Stimulated activated CD4-positive, alpha-beta T cell treated with anti-CD3 and anti-CD28 coated beads, TNF-alpha, amount 100 ng/mL, for 24 hours (primary cell): ENCODE measurements at regions not wholly inside any gene's neighbourhood (a gene's known extent, or its start where the extent isn't known, plus 50 kb on each side); places are given as distances from the start of the nearest gene placed in this dataset.
"Not testable (repeated sequence)": the region's sequence is repeated elsewhere in the genome, so short reads cannot be mapped to it uniquely, and the experiment has no call there.

ENCODE experiments used
- DNase-seq, 3 experiments: peaks; one replicate each; pipeline ENCODE4 v3.0.0-alpha.2; 2020; ENCODE audit warnings: low read depth in 3 of 3

DNA sequence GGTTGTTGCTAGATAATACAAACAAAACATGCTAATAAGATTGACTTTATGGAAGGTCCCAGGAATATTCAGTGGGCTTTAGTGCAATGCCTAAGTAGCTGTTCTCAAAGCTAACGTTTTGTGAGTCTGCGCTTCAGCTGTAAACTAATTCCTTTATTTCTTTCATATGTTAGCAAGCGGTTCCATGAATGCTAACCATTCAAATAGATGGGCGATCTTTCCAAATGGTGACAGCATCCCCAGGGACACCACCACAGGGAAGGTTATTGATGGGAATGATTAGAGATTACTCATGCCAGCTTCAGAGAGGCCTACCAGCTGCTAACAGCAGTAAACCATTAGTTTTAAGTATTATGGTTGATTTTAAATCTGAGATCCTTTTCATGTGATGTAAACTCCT lies 405.7 kb upstream of the MCTP2 start:
- DNase-seq, result no peak

DNA sequence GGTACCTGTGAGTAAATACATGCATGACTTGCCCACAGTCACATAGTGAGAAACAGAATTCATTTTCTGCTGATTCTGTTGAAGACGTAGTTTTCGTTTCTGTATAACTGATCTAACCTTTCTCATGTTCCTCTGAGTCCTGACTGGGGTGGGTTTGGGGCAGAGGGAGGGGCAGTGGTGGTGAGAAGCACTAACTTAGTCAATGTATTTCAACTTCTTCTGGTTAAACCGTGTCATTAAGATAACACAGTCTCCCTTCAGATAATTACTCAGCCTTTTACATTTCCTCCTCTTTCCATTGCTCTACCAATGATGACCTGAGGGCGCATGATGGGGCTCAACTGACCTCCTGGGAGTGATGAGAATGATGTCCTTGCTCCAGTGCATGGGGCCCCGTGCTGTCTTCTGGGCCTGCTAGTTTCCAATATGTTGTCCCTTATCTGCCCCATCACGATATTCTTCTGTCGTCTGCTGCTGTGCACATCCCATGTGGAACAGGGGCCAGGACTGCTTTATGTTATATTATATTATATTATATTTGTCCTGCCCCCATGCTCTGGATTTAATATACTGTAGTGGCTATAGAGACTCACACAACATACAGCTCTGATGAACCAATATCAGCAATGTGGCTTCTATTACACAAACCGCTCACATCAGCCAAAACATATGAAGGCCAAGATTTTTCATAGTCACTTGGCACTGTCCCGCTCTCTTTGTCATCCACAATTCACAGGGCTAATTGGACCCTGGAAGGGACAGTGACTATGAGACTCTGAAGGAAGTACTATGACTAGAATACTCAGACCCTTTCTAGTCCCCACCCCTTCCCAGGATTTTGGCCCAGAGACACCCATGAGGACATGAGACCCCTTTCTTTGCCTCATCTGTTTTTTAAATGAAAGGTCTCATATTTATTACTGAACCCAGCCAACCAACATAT lies 407.1 kb upstream of the MCTP2 start:
- DNase-seq, result no peak

DNA sequence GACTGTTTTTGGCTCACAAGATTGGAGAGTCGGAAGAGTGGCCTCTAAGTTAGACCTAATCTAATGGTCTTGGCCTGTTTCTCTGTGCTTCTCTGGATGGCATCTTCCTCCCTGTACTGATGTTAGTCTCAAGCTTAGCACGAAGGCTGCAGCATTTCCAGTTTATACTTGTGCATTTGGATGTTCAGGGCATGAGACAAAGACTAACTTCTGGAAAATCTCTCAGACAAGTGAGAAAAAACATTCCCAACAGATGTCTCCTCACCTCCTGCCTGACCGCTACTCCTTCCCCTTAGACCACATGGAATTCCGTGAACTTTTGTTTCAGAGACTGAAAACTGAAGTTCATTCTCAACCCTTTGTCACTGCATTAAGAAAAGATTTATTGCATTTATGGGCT lies 410.8 kb upstream of the MCTP2 start:
- no peak for DNase-seq

- DNase-seq, result no peak
These were observed 411.5 kb upstream of the MCTP2 start for GRCh38 chr15:93819826-93820225.

- DNase-seq, result no peak
These were observed 414.5 kb upstream of the MCTP2 start for GRCh38 chr15:93816815-93817214.

- no peak for DNase-seq
These were observed 420.1 kb upstream of the MCTP2 start for GRCh38 chr15:93811305-93811704.

DNA sequence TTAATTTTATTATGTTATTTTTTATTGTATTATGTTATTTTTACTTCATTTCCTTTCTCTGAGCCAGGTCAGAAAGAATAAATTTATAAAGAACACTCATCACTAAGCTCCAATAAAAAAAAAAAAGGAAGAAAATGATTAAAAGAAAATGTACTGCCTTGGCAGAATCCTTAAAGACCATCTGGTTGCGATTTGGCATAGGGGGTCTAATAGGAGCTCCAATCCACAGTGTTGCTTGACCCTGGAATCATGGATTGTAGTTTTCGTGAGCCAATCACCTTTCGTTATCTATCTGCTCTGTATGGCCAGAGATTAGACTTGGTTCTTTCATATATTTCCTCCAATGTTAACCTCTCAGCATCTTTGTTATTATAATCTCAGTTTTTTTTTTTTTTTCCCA lies 421.8 kb upstream of the MCTP2 start:
- no peak for DNase-seq

DNA sequence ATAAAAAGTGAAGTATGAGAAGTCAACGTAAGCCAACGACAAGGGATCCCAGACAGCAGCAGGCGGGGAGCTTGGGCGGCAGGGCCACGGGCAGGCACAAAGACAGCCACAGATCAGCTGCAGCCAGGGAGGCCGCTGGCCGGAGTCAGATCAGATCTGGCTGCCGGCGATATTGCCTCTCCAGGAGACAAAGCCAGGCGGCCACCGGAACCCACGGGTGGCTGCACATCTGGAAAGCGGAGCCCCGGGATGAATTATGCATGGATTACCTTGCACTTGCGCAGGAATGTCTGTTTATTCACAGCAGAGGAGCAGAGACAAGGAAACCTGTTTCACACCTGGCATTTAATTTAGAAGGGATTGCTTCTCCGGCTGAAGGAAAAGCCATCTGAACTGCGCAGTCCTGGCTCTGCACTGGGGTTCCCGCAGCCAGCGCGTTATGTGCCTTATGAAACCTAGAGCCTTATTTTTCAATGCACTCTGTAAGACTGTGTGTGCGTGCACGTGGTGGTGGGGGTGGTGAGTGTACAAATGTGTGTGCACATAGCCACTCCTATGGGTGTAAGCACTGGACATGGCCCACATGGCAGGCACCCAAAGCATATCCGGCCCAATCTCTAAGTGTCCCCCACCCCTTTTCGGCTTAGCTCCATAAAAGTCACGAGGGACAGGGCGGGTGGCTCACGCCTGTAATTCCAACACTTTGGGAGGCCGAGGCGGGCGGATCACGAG lies 427.8 kb upstream of the MCTP2 start:
- DNase-seq, result no peak

DNA sequence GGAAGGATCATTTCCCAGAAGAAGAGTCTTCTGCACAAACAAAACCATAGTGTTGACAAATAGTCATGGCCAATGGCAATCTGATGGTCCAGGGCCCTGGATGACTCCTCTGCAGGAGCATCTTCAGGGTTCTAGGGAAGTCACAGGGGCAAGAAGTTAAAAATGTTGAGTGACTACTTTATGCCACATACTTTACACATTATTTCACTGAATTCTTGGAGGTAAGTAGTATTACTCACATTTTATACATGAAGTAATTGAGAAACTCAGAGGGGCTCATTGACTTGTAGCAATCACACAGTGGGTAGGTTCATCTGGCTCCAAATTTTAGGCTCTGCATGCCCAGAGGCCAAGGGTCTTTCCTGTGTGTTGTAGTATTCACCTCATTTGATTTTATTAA lies 430.2 kb upstream of the MCTP2 start:
- DNase-seq, result no peak

- DNase-seq, result no peak
These were observed 430.6 kb upstream of the MCTP2 start for GRCh38 chr15:93800805-93801204.

DNA sequence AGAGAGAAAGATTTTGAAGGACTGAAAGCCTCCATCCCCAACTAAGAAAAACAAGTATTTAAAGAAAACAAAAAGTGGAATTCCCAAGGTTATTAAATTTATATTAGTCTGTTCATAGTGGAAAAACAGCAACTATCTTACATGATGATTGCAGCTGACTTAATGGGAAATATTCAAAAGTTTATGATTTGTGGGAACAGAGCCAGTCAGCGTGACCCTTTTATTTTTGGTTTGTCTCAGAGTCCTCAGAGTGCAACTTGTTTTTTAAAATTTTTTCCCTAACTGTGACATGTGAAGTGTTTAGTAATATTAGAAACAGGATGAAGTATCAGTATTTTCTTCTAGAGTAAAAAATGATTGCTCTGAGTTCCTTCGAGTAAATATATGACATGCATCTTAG lies 441.9 kb upstream of the MCTP2 start:
- DNase-seq, result no peak

DNA sequence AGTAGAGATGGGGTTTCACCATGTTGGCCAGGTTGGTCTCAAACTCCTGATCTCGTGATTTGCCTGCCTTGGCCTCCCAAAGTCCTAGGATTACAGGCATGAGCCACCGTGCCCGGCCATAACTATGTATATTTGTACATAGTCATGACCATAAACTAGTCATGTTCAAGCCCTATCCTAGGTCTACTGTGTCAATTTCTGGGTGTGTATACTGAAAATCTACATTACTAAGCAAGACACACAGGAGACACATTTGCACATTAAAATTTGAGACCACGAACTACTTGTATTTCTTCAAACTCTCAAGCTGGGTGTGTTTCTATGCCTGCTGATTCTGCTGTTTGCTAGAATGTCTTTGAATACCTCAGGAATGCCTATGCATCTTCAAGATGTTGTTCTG lies 451.3 kb upstream of the MCTP2 start:
- DNase-seq, result no peak

- no peak for DNase-seq
These were observed 452.0 kb upstream of the MCTP2 start for GRCh38 chr15:93779341-93779740.

DNA sequence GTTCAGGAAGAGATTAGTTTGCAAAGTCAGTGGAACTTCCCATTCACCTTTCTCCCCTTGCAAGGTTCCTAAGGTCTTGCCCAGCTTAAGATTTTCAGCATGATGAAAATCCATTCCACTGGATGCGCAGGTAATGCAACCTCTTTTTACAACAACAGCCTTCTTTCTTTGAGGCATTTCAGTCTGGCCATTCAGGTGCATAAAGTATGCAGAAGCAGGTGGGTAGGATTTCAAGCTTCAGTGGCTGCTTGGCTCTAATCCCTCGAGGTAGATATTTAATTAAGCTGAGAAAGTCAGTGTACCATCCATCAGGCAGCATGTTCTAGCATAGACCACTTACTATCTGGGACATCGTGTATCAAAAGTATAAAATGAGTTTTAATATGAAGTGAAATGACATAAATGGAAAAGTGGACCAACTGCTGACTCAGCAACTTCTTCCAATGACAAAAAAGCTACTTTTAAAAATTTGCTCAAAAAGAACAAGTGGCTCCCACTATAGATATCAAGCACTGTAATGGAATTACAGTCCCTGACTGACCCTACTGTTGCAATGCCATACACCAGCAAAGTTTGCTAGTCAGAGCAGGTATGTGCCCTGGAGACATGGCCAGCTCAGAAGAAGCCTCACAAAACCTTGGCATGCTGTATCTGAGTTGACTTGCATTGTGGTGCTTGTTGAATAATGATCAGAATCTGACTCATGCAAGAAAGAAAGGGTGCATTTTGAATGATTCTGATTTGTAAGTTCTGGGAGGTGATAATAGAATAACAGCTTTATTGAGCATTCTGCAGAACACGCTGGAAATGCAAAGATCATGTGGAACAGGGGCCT lies 459.9 kb upstream of the MCTP2 start:
- no peak for DNase-seq

- no peak for DNase-seq
These were observed 460.6 kb upstream of the MCTP2 start for GRCh38 chr15:93770788-93771187.

DNA sequence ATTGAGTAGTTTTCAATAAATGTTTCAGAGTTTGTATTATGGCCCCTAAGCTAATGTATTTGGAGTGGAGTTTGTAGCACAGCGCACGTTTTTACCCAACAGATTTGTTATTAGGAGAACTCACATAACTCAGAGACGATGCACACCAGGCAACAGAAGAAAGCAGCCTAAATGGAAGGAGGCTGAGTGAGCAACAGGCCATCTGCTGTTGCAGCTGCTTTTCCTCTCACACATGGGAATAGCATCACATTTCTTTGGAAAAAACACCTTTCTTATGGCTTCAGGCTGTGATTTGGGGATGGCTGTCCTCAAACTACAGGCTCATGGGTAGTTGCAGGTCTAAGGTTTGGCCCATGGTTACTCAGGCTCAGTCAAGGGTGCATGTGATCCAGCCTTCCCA lies 469.3 kb upstream of the MCTP2 start:
- DNase-seq, result no peak

DNA sequence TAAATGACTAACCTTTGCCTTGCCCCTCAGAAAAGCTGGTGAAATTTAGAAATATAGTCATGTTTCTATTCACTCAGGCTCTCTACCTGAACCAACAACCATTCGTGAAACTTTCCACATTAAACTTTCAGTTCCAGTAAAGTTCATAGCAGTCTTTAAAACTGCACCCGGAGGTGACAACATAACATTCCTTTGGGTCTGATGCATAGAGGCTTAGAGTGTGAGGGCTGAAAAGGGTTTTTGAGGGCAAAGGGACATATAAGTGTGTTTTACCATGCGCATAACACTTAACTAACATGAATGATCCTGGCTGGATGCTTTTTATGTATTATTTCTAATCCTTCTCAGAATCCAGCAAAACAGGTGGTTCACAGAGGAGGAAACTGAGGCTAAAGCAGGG lies 471.7 kb upstream of the MCTP2 start:
- no peak for DNase-seq

DNA sequence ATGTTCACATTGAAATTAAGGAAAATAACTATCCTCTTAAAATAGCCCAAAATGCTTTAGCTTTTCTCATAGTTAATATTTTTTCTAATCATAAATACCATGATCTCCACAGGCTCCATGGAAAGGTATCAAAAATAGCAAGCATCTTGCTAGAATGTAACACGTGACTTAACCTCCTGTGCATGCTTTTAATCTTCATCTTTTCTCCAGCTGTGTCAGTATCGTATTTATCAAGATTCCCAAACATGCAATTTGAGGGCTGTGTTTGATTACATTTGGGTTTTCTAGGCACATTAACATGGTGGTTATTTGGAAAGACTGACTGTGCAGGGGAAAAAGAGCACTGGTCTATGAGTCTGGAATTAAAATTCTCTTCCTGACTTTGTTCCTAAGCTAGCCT lies 472.5 kb upstream of the MCTP2 start:
- DNase-seq, result no peak

DNA sequence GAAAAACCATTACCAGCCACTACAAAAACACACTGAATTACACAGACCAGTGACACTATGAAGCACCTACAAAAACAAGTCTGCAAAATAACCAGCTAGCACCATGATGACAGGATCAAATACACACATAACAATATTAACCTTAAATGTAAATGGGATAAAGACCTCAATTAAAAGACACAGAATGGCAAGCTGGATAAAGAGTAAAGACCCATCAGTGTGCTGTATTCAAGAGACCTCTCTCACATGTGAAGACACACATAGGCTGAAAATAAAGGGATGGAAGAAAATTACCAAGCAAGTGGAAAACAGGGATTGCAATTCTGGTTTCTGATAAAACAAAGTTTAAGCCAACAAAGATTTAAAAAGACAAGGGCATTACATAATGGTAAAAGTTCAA lies 482.7 kb upstream of the MCTP2 start:
- no peak for DNase-seq

GRCh38 chr15:93734976-93735375 lies 496.4 kb upstream of the MCTP2 start:
- DNase-seq, result not testable (repeated sequence)

- DNase-seq, result no peak
These were observed 500.6 kb upstream of the MCTP2 start for GRCh38 chr15:93730724-93731123.

DNA sequence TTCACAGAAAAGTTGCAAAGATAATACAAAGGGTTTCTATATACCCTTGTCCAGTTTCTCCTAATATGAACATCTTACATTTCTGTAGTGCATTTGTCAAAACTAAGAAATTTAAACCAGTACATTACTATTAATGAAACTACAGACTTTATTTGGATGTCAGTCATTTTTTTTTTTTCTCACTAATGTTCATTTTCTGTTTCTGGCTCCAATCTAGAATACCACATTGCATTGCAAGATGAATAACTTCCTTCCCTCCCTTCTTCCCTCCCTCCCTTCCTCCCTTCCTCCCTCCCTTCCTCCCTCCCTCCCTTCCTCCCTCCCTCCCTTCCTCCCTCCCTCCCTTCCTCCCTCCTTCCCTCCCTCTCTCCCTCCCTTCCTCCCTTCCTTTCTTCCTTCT lies 509.2 kb upstream of the MCTP2 start:
- DNase-seq, result no peak
